ENCODE measurements at regions not wholly inside any gene's neighbourhood (a gene's known extent, or its start where the extent isn't known, plus 50 kb on each side); places are given as distances from the start of the nearest gene placed in this dataset.

DNA sequence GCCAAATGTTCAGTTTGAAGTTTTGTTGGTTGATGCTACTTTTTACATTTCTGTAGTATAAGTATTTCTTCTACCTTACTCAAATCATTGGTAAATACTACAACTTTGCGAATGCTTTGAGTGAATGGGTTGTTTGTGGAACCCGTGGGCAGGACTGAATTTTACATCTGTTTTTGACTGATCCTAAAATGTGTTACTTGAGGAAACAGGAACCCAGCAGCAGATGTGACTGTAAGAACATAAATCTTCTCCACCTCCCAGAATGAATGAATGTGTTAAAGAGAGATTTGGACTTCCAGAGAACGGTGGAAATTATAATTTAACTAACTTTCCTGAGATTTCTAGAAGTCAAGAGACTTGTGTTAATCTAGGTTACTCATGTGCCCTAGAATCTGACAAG lies 728.5 kb upstream of the MARCKS start:
- TF ChIP-seq, protein P1, sequence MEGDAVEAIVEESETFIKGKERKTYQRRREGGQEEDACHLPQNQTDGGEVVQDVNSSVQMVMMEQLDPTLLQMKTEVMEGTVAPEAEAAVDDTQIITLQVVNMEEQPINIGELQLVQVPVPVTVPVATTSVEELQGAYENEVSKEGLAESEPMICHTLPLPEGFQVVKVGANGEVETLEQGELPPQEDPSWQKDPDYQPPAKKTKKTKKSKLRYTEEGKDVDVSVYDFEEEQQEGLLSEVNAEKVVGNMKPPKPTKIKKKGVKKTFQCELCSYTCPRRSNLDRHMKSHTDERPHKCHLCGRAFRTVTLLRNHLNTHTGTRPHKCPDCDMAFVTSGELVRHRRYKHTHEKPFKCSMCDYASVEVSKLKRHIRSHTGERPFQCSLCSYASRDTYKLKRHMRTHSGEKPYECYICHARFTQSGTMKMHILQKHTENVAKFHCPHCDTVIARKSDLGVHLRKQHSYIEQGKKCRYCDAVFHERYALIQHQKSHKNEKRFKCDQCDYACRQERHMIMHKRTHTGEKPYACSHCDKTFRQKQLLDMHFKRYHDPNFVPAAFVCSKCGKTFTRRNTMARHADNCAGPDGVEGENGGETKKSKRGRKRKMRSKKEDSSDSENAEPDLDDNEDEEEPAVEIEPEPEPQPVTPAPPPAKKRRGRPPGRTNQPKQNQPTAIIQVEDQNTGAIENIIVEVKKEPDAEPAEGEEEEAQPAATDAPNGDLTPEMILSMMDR (IDR thresholded peaks at IDR 0.05) = no peak
- TF ChIP-seq POLR2A (IDR thresholded peaks at IDR 0.05) = no peak

Data from esophagus squamous epithelium (tissue), 4 donors.